GM23338 (cell line): ENCODE measurements at regions not wholly inside any gene's neighbourhood (a gene's known extent, or its start where the extent isn't known, plus 50 kb on each side); places are given as distances from the start of the nearest gene placed in this dataset.

Experiments
- CREB1 ChIP-seq: fragments of 250-450 bp; sonication (Bioruptor Pico); IDR thresholded peaks from 2 replicates; pipeline ENCODE4 v1.5.0; 2020; ENCODE audit warnings: low read depth, mild to moderate bottlenecking, moderate library complexity
- CTCF ChIP-seq, 2 experiments: fragments of 200-600 bp in 1 of 2; sonication (generic) in 1 of 2; conservative IDR thresholded peaks; 2 replicates each; pipeline versions ENCODE4 v1.5.1 to v1.6.1; 2016 to 2017; ENCODE audit warnings: antibody characterized with exemption in 2 of 2, low read depth in 2 of 2, mild to moderate bottlenecking in 2 of 2, moderate library complexity in 1 of 2
- EZH2 ChIP-seq: fragments of 200-600 bp; sonication (generic); IDR thresholded peaks from one replicate; pipeline ENCODE4 v1.8.0; 2017; ENCODE audit warnings: antibody characterized with exemption, mild to moderate bottlenecking, low read depth; ENCODE audit not compliant: unreplicated experiment
- EZH2phosphoT487 ChIP-seq: fragments of 200-600 bp; sonication (generic); IDR thresholded peaks from one replicate; pipeline ENCODE4 v1.8.1; 2018; ENCODE audit warnings: antibody characterized with exemption; ENCODE audit not compliant: unreplicated experiment
- JUNB ChIP-seq: IDR thresholded peaks from one replicate; pipeline ENCODE4 v1.6.1; 2016; ENCODE audit warnings: antibody characterized with exemption; ENCODE audit not compliant: unreplicated experiment
- POLR2AphosphoS5 ChIP-seq: IDR thresholded peaks from 2 replicates; pipeline ENCODE4 v1.6.1; 2016; ENCODE audit warnings: antibody characterized with exemption, low read depth
- REST ChIP-seq: IDR thresholded peaks from one replicate; pipeline ENCODE4 v1.6.1; 2018; ENCODE audit warnings: antibody characterized with exemption; ENCODE audit not compliant: unreplicated experiment
- STAT1 ChIP-seq: IDR thresholded peaks from one replicate; pipeline ENCODE4 v1.6.1; 2016; ENCODE audit warnings: antibody characterized with exemption; ENCODE audit not compliant: unreplicated experiment

DNA sequence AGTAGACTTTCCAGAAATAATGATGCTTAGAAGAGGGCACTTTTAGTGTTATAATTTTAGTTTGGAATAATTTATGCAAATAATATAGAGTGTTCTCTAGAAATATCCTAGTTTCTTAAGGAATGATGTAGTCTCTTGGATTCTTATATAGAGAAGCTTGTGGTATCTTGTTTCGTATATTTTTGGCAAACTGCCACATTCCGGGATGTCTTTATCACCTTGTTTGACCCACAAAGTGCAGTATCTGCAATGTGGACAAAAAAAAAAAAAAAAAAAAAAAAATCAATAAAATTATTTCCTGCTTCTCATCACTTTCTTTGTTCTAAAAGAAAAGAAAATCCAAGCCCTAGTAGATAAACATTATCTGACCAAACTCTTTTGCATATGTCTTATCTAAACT lies 1577.7 kb upstream of the TENM3 start:
- TF ChIP-seq POLR2AphosphoS5: no peak
- no peak for TF ChIP-seq EZH2
- no peak for TF ChIP-seq CTCF (conservative IDR thresholded peaks at IDR 0.05; ENCODE audit: low read depth in 2 of 2)
- no peak for TF ChIP-seq JUNB
- TF ChIP-seq EZH2phosphoT487: no peak
- no peak for TF ChIP-seq REST
- no peak for TF ChIP-seq CREB1 (CRISPR knock-in tag)
- no peak for TF ChIP-seq STAT1
